ENCODE measurements at regions not wholly inside any gene's neighbourhood (a gene's known extent, or its start where the extent isn't known, plus 50 kb on each side); places are given as distances from the start of the nearest gene placed in this dataset.

GRCh38 chrX:116657071-116657470 is 194.3 kb upstream of the CT83 start:
- TF ChIP-seq CTCF (IDR thresholded peaks at IDR 0.05; ENCODE audit: low read length, missing control alignments), result no peak
- DNase-seq (ENCODE audit: low read depth), result no peak

GRCh38 chrX:116628464-116628863 is 165.7 kb upstream of the CT83 start:
- DNase-seq (ENCODE audit: low read depth), result no peak
- H3K4me3 ChIP-seq (replicated peaks; ENCODE audit: low read depth, low read length), result no peak overlapping the region
- no peak for TF ChIP-seq CTCF (IDR thresholded peaks at IDR 0.05; ENCODE audit: low read length, missing control alignments)

More at GRCh38 chrX:116657071-116657470, 194.3 kb upstream of the CT83 start:
- H3K4me3 ChIP-seq (replicated peaks; ENCODE audit: low read depth, low read length), result no peak overlapping the region

GRCh38 chrX:116618546-116618945 is 155.8 kb upstream of the CT83 start:
- no peak for TF ChIP-seq CTCF (IDR thresholded peaks at IDR 0.05; ENCODE audit: low read length, missing control alignments)
- no peak overlapping the region for H3K4me3 ChIP-seq (replicated peaks; ENCODE audit: low read depth, low read length)
- no peak for DNase-seq (ENCODE audit: low read depth)

GRCh38 chrX:116607776-116608175 is 145.0 kb upstream of the CT83 start:
- no peak for DNase-seq (ENCODE audit: low read depth)
- H3K4me3 ChIP-seq (replicated peaks; ENCODE audit: low read depth, low read length), result no peak overlapping the region
- TF ChIP-seq CTCF (IDR thresholded peaks at IDR 0.05; ENCODE audit: low read length, missing control alignments), result no peak

GRCh38 chrX:116605576-116605975 is 142.8 kb upstream of the CT83 start:
- no peak overlapping the region for H3K4me3 ChIP-seq (replicated peaks; ENCODE audit: low read depth, low read length)
- TF ChIP-seq CTCF (IDR thresholded peaks at IDR 0.05; ENCODE audit: low read length, missing control alignments), result no peak

GRCh38 chrX:116596010-116596409 is 133.2 kb upstream of the CT83 start:
- no peak overlapping the region for H3K4me3 ChIP-seq (replicated peaks; ENCODE audit: low read depth, low read length)
- no peak for DNase-seq (ENCODE audit: low read depth)
- no peak for TF ChIP-seq CTCF (IDR thresholded peaks at IDR 0.05; ENCODE audit: low read length, missing control alignments)

More at GRCh38 chrX:116605576-116605975, 142.8 kb upstream of the CT83 start:
- DNase-seq (ENCODE audit: low read depth), result no peak

Measured in fibroblast of pulmonary artery (primary cell).